ENCODE measurements at regions not wholly inside any gene's neighbourhood (a gene's known extent, or its start where the extent isn't known, plus 50 kb on each side); places are given as distances from the start of the nearest gene placed in this dataset.

DNA sequence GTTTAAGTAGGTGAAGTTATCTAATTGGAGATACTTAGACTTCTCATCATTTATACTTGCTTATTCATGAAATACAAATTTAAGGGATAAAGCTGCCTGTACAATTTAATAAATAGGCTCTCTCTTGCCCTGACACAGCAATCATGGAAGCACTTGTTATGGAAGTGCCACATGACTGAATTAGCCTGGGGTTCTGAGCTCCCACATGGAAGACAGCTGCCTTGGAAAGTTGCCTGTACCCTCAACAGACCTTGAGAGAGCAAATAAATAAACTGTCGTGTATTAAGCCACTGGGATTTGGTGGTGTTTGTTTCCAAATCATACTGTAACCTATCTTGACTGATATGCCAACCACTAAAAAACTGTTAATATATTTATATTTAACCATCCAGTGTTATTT, 87.0 kb upstream of the RSPO3 start:
- no peak for TF ChIP-seq TCF7L2 (IDR thresholded peaks at IDR 0.05; ENCODE audit: borderline replicate concordance, low read depth, low read length)
- no peak for TF ChIP-seq ZBTB17 (tag by site-specific recombination; IDR thresholded peaks at IDR 0.05)
- no peak for TF ChIP-seq ZNF121 (tag by site-specific recombination; IDR thresholded peaks at IDR 0.05)
- TF ChIP-seq CTCF (tag by site-specific recombination; IDR thresholded peaks at IDR 0.05): no peak
- TF ChIP-seq, protein P1, sequence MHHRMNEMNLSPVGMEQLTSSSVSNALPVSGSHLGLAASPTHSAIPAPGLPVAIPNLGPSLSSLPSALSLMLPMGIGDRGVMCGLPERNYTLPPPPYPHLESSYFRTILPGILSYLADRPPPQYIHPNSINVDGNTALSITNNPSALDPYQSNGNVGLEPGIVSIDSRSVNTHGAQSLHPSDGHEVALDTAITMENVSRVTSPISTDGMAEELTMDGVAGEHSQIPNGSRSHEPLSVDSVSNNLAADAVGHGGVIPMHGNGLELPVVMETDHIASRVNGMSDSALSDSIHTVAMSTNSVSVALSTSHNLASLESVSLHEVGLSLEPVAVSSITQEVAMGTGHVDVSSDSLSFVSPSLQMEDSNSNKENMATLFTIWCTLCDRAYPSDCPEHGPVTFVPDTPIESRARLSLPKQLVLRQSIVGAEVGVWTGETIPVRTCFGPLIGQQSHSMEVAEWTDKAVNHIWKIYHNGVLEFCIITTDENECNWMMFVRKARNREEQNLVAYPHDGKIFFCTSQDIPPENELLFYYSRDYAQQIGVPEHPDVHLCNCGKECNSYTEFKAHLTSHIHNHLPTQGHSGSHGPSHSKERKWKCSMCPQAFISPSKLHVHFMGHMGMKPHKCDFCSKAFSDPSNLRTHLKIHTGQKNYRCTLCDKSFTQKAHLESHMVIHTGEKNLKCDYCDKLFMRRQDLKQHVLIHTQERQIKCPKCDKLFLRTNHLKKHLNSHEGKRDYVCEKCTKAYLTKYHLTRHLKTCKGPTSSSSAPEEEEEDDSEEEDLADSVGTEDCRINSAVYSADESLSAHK (tag by site-specific recombination; IDR thresholded peaks at IDR 0.05): no peak
- no peak for TF ChIP-seq YY1 (tag by site-specific recombination; IDR thresholded peaks at IDR 0.05)
- no peak for TF ChIP-seq KLF9 (tag by site-specific recombination; IDR thresholded peaks at IDR 0.05; ENCODE audit: low read depth)
- TF ChIP-seq, protein P2, sequence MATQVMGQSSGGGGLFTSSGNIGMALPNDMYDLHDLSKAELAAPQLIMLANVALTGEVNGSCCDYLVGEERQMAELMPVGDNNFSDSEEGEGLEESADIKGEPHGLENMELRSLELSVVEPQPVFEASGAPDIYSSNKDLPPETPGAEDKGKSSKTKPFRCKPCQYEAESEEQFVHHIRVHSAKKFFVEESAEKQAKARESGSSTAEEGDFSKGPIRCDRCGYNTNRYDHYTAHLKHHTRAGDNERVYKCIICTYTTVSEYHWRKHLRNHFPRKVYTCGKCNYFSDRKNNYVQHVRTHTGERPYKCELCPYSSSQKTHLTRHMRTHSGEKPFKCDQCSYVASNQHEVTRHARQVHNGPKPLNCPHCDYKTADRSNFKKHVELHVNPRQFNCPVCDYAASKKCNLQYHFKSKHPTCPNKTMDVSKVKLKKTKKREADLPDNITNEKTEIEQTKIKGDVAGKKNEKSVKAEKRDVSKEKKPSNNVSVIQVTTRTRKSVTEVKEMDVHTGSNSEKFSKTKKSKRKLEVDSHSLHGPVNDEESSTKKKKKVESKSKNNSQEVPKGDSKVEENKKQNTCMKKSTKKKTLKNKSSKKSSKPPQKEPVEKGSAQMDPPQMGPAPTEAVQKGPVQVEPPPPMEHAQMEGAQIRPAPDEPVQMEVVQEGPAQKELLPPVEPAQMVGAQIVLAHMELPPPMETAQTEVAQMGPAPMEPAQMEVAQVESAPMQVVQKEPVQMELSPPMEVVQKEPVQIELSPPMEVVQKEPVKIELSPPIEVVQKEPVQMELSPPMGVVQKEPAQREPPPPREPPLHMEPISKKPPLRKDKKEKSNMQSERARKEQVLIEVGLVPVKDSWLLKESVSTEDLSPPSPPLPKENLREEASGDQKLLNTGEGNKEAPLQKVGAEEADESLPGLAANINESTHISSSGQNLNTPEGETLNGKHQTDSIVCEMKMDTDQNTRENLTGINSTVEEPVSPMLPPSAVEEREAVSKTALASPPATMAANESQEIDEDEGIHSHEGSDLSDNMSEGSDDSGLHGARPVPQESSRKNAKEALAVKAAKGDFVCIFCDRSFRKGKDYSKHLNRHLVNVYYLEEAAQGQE (tag by site-specific recombination; IDR thresholded peaks at IDR 0.05): no peak
- no peak for TF ChIP-seq AEBP2 (tag by site-specific recombination; IDR thresholded peaks at IDR 0.05; ENCODE audit: borderline replicate concordance)
- TF ChIP-seq ZNF24 (tag by site-specific recombination; IDR thresholded peaks at IDR 0.05): no peak
- no peak for TF ChIP-seq ZNF311 (tag by site-specific recombination; IDR thresholded peaks at IDR 0.05; ENCODE audit: borderline replicate concordance)

All from HEK293 (cell line).